ENCODE measurements at regions not wholly inside any gene's neighbourhood (a gene's known extent, or its start where the extent isn't known, plus 50 kb on each side); places are given as distances from the start of the nearest gene placed in this dataset.

DNA sequence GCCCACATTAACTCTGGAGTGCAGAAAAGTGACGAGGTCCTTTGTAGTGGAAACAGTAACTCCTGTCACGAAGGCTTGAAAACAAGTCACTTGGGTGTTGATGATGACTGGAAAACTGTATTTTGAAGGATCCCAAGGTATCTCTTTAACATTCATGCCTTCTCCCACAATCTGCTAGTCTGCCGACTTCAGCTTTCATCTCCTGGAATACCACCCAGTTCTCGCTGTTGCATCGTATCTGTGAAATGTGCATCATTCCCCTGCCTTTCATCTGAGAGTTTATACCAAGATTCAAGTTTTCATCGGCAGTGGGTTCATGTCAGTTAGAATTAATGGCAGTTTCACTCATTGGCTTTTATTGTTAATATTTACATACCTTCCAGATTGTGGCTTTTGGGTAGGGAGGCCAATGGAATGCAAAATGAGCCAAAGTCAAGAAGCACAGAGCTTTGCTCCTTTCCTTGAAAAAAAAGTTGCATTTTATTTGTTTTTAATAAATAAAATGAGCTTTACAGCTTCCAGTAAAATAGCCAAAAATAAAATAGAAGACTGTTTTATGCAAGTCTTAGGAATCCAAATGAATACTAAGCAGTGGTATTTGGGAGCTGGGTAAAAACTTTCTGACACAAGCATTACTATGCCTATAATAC lies 575.2 kb upstream of the WWC1 start:
- TF ChIP-seq, protein P1, sequence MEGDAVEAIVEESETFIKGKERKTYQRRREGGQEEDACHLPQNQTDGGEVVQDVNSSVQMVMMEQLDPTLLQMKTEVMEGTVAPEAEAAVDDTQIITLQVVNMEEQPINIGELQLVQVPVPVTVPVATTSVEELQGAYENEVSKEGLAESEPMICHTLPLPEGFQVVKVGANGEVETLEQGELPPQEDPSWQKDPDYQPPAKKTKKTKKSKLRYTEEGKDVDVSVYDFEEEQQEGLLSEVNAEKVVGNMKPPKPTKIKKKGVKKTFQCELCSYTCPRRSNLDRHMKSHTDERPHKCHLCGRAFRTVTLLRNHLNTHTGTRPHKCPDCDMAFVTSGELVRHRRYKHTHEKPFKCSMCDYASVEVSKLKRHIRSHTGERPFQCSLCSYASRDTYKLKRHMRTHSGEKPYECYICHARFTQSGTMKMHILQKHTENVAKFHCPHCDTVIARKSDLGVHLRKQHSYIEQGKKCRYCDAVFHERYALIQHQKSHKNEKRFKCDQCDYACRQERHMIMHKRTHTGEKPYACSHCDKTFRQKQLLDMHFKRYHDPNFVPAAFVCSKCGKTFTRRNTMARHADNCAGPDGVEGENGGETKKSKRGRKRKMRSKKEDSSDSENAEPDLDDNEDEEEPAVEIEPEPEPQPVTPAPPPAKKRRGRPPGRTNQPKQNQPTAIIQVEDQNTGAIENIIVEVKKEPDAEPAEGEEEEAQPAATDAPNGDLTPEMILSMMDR (IDR thresholded peaks at IDR 0.05; ENCODE audit: poor library complexity) = no peak
- no peak for TF ChIP-seq EZH2phosphoT487 (IDR thresholded peaks at IDR 0.05; ENCODE audit: low read depth, severe bottlenecking, unreplicated experiment)
- TF ChIP-seq EZH2 (IDR thresholded peaks at IDR 0.05; ENCODE audit: borderline replicate concordance) = no peak

Measured in hepatocyte (in vitro differentiated cells).